ENCODE measurements at regions not wholly inside any gene's neighbourhood (a gene's known extent, or its start where the extent isn't known, plus 50 kb on each side); places are given as distances from the start of the nearest gene placed in this dataset.
"Not testable (repeated sequence)": the region's sequence is repeated elsewhere in the genome, so short reads cannot be mapped to it uniquely, and the experiment has no call there.

- H3K27ac ChIP-seq = no peak overlapping the region
- TF ChIP-seq, protein P1, sequence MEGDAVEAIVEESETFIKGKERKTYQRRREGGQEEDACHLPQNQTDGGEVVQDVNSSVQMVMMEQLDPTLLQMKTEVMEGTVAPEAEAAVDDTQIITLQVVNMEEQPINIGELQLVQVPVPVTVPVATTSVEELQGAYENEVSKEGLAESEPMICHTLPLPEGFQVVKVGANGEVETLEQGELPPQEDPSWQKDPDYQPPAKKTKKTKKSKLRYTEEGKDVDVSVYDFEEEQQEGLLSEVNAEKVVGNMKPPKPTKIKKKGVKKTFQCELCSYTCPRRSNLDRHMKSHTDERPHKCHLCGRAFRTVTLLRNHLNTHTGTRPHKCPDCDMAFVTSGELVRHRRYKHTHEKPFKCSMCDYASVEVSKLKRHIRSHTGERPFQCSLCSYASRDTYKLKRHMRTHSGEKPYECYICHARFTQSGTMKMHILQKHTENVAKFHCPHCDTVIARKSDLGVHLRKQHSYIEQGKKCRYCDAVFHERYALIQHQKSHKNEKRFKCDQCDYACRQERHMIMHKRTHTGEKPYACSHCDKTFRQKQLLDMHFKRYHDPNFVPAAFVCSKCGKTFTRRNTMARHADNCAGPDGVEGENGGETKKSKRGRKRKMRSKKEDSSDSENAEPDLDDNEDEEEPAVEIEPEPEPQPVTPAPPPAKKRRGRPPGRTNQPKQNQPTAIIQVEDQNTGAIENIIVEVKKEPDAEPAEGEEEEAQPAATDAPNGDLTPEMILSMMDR (conservative IDR thresholded peaks at IDR 0.05) = no peak
These were observed 233.0 kb upstream of the NRIP1 start for GRCh38 chr21:15297824-15298223.

DNA sequence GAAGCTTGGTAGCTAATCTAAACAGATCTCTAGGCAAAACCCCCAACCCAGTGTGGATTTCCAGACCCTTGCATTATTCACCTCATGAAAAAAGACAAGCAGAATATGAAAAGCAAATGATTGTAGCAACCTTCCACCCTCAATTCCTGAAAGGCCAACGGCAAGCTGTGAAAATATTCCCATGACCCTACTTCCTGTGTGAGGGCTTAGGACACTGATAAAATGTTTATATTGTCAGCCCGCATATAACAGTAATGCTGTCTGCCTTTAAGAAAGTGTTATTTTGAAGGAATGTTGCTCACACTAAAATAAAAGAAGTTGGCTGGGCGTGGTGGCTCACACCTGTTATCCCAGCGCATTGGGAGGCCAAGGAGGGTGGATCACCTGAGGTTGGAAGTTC is 233.5 kb upstream of the NRIP1 start:
- H3K27ac ChIP-seq = no peak overlapping the region
- TF ChIP-seq, protein P1 (conservative IDR thresholded peaks at IDR 0.05) = no peak

- H3K27ac ChIP-seq = not testable (repeated sequence)
These were observed 234.0 kb upstream of the NRIP1 start for GRCh38 chr21:15298755-15299154.

DNA sequence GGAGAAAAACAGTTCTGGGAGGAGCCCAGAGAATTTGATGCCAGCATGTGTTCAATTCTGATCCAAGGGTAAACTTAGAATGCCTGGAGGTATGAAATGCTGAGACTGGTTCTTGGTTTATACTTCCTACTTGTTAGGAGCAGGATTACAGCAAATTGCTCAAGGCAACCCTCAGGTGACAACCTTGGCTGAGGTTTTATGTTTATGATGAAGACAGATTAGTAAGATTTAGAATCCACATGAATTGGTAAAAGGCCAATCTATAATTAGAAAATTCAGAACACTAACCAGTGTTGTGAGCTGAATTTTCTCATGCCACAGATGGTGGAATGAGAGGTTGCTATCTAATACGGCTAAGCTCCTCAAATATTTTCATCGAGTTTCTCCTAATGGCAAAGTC is 235.3 kb upstream of the NRIP1 start:
- TF ChIP-seq, protein P1 (conservative IDR thresholded peaks at IDR 0.05) = no peak
- H3K27ac ChIP-seq = no peak overlapping the region

DNA sequence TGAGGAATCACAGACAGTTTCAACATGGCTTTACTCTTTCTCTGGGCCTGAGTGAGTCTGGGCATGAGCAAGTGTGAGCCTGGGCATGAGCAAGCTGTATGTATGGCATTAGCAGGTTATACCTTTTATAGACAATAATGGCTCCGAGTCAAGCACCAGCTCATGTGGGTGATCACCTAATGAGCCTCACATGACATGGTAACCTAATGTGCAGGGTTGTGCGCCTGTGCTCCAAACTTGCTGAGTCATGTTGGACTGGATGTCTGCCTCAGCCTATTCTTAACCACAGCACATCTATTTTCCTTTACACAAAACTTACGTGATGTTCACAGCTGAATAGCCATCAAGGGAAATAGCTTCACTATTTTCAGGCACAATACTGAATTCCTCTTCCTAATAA is 236.2 kb upstream of the NRIP1 start:
- H3K27ac ChIP-seq = no peak overlapping the region
- TF ChIP-seq, protein P1 (conservative IDR thresholded peaks at IDR 0.05) = no peak

GRCh38 chr21:15301736-15302135 is 236.9 kb upstream of the NRIP1 start:
- TF ChIP-seq, protein P1 (conservative IDR thresholded peaks at IDR 0.05) = no peak

GRCh38 chr21:15306271-15306670 is 241.5 kb upstream of the NRIP1 start:
- TF ChIP-seq, protein P1 (conservative IDR thresholded peaks at IDR 0.05) = no peak

More at GRCh38 chr21:15301736-15302135, 236.9 kb upstream of the NRIP1 start:
- H3K27ac ChIP-seq = no peak overlapping the region

DNA sequence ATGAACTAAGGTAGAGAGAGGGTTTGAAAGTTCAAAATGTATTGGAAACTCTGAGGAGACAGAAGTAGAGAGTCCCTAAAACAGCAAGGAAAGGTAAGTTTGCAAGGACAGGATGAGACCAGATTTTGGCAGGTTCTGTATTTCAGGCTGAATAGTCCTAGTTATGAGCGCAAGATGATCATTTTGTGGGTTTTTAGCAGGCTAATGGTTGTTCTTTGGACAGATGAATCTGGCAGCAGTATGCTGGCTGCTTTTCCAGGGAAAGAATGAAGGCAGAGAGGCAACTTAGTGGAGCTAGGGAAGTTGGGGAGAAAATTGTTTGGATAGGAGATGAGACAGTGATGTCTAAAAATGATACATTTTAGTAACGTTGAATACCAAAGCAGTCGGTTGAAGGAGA is 243.5 kb upstream of the NRIP1 start:
- TF ChIP-seq, protein P1 (conservative IDR thresholded peaks at IDR 0.05) = no peak
- no peak overlapping the region for H3K27ac ChIP-seq

More at GRCh38 chr21:15306271-15306670, 241.5 kb upstream of the NRIP1 start:
- no peak overlapping the region for H3K27ac ChIP-seq

Data from VCaP (cell line).